HEK293 (cell line): ENCODE measurements at regions not wholly inside any gene's neighbourhood (a gene's known extent, or its start where the extent isn't known, plus 50 kb on each side); places are given as distances from the start of the nearest gene placed in this dataset.

Source experiments
- BCL11A ChIP-seq: fragments of 450-650 bp; formaldehyde crosslinking; IDR thresholded peaks from 2 replicates; pipeline ENCODE4 v1.5.1; 2016; ENCODE audit warnings: low read depth, missing biosample characterization, missing genetic modification characterization
- ZNF16 ChIP-seq: fragments of 450-650 bp; formaldehyde crosslinking; IDR thresholded peaks from 2 replicates; pipeline ENCODE4 v1.5.1; 2016; ENCODE audit warnings: low read depth, missing biosample characterization, missing genetic modification characterization
- ZNF214 ChIP-seq: fragments of 450-650 bp; formaldehyde crosslinking; IDR thresholded peaks from 2 replicates; pipeline ENCODE4 v1.5.1; 2017; ENCODE audit warnings: missing biosample characterization, mild to moderate bottlenecking, missing genetic modification characterization, borderline replicate concordance
- ZNF335 ChIP-seq: fragments of 450-650 bp; formaldehyde crosslinking; conservative IDR thresholded peaks from 2 replicates; pipeline ENCODE4 v1.5.1; 2016; ENCODE audit warnings: missing biosample characterization, missing genetic modification characterization
- ZNF660 ChIP-seq: fragments of 450-650 bp; IDR thresholded peaks from 2 replicates; pipeline ENCODE4 v1.5.1; 2018; ENCODE audit warnings: missing biosample characterization, mild to moderate bottlenecking, missing genetic modification characterization
- TF ChIP-seq, protein P1 (sequence below): fragments of 450-650 bp; formaldehyde crosslinking; IDR thresholded peaks from 2 replicates; pipeline ENCODE4 v1.5.1; 2016; ENCODE audit warnings: missing biosample characterization, missing genetic modification characterization
- TF ChIP-seq, protein P2 (sequence below): fragments of 450-650 bp; formaldehyde crosslinking; IDR thresholded peaks from 2 replicates; pipeline ENCODE4 v1.5.1; 2017; ENCODE audit warnings: missing biosample characterization, mild to moderate bottlenecking, missing genetic modification characterization, moderate library complexity

DNA sequence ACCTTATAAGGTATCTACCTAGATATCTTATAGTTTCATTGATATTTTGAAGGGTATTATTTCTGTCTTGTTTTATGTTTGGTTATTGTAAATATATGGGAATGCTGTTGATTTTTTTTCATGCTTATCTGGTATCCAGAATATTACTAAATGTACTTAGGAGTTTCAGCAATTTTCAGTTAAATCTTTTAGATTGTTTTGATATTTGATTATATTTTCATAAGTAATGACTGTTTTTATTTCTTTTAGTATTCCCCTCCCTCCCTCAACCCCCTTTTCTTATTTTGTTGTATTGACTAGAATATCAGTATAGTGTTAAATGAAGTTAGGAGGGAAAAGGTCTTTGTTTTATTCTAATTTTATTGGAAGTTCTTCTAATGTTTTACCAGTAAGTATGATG, 344.4 kb upstream of the PROX1 start:
- no peak for TF ChIP-seq ZNF16 (tag by site-specific recombination)
- TF ChIP-seq ZNF335 (tag by site-specific recombination), result no peak
- TF ChIP-seq, protein P1, sequence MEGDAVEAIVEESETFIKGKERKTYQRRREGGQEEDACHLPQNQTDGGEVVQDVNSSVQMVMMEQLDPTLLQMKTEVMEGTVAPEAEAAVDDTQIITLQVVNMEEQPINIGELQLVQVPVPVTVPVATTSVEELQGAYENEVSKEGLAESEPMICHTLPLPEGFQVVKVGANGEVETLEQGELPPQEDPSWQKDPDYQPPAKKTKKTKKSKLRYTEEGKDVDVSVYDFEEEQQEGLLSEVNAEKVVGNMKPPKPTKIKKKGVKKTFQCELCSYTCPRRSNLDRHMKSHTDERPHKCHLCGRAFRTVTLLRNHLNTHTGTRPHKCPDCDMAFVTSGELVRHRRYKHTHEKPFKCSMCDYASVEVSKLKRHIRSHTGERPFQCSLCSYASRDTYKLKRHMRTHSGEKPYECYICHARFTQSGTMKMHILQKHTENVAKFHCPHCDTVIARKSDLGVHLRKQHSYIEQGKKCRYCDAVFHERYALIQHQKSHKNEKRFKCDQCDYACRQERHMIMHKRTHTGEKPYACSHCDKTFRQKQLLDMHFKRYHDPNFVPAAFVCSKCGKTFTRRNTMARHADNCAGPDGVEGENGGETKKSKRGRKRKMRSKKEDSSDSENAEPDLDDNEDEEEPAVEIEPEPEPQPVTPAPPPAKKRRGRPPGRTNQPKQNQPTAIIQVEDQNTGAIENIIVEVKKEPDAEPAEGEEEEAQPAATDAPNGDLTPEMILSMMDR (tag by site-specific recombination), result no peak
- no peak for TF ChIP-seq ZNF214 (tag by site-specific recombination)
- no peak for TF ChIP-seq BCL11A
- TF ChIP-seq ZNF660 (tag by site-specific recombination), result no peak
- TF ChIP-seq, protein P2, sequence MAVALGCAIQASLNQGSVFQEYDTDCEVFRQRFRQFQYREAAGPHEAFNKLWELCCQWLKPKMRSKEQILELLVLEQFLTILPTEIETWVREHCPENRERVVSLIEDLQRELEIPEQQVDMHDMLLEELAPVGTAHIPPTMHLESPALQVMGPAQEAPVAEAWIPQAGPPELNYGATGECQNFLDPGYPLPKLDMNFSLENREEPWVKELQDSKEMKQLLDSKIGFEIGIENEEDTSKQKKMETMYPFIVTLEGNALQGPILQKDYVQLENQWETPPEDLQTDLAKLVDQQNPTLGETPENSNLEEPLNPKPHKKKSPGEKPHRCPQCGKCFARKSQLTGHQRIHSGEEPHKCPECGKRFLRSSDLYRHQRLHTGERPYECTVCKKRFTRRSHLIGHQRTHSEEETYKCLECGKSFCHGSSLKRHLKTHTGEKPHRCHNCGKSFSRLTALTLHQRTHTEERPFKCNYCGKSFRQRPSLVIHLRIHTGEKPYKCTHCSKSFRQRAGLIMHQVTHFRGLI (tag by site-specific recombination), result no peak
